VCaP (cell line): ENCODE measurements at regions not wholly inside any gene's neighbourhood (a gene's known extent, or its start where the extent isn't known, plus 50 kb on each side); places are given as distances from the start of the nearest gene placed in this dataset.
"Not testable (repeated sequence)": the region's sequence is repeated elsewhere in the genome, so short reads cannot be mapped to it uniquely, and the experiment has no call there.

Experiments used
- H3K27ac ChIP-seq: fragments of 450-650 bp; 2 replicates; pipeline ENCODE4 v1.5.1; 2017
- TF ChIP-seq, protein P1 (sequence below): fragments of 450-650 bp; conservative IDR thresholded peaks from 2 replicates; pipeline ENCODE4 v1.5.1; 2017; ENCODE audit warnings: mild to moderate bottlenecking, moderate library complexity

DNA sequence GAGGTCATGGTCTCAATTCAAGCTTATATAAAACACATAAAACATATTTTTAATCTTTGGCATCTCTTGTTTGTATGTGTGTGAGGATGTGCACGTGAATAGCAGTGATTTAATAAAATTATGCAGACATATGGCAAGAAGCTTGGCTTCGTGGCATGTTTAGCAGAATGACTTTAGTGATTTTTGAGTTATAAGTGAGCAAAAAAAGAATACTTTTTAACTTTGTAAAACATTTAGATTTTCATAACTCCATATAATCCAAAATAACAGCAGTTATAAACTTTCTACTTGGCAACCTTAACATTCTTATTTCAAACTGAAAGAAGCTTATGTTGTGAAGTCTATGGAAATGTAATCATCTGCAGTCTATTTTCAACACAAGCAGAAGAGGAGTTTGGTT is 120.6 kb downstream of the SLITRK1 start:
- no peak overlapping the region for H3K27ac ChIP-seq
- TF ChIP-seq, protein P1, sequence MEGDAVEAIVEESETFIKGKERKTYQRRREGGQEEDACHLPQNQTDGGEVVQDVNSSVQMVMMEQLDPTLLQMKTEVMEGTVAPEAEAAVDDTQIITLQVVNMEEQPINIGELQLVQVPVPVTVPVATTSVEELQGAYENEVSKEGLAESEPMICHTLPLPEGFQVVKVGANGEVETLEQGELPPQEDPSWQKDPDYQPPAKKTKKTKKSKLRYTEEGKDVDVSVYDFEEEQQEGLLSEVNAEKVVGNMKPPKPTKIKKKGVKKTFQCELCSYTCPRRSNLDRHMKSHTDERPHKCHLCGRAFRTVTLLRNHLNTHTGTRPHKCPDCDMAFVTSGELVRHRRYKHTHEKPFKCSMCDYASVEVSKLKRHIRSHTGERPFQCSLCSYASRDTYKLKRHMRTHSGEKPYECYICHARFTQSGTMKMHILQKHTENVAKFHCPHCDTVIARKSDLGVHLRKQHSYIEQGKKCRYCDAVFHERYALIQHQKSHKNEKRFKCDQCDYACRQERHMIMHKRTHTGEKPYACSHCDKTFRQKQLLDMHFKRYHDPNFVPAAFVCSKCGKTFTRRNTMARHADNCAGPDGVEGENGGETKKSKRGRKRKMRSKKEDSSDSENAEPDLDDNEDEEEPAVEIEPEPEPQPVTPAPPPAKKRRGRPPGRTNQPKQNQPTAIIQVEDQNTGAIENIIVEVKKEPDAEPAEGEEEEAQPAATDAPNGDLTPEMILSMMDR, result no peak

DNA sequence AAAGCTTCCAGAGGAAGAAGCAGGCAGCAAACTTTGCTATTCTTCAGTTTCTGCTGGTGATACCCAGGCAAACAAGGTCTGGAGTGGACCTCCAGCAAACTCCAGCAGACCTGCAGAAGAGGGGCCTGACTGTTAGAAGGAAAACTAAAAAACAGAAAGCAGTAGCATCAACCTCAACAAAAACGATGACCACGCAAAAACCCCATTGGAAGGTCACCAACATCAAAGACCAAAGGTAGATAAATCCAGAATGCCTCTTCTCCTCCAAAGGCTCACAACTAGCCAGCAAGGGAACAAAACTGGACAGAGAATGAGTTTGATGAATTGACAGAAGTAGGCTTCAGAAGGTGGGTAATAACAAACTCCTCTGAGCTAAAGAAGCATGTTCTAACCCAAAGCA is 127.1 kb downstream of the SLITRK1 start:
- H3K27ac ChIP-seq, result not testable (repeated sequence)

- TF ChIP-seq, protein P1, result no peak
- no peak overlapping the region for H3K27ac ChIP-seq
Measured at GRCh38 chr13:83753912-83754624, 128.2 kb downstream of the SLITRK1 start.

DNA sequence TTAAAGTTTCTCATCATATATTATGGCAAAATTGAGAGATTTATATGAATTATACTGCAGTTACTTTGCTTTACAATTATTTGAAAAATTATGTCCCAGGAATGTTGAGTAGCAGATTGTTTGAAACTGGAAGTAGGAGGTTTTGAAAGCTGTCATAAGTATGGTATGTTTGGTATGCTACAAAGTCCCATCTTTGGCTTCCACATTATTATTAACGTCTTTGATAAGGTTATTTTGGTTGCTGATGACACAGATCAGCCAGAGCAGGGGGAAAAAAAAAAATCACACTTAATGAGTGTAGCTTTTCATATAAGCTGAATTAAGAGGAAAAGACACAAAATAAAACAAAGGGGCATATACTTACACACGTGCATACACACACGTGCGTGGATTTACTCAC is 130.1 kb downstream of the SLITRK1 start:
- TF ChIP-seq, protein P1, result no peak

DNA sequence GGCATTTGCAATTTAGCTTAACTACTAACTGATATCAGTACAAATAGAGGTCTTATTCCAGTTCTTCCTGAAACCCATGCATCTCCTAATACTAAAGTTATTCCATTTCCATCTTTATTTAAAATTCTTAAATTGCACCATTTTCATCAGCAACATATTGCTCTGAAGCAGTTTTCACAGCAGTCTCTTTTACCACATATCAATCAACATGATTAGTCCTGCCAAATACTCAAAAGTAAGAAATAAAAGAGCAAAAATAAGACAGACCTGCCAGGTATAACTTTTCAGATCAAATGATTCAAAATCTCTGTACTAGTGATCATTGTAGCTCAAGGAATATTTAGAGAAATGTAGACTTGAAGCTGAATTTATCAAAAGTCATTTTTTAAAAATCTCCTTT is 141.7 kb downstream of the SLITRK1 start:
- TF ChIP-seq, protein P1, result no peak
- H3K27ac ChIP-seq, result no peak overlapping the region

More for the DNA sequence above, 130.1 kb downstream of the SLITRK1 start:
- H3K27ac ChIP-seq, result no peak overlapping the region

DNA sequence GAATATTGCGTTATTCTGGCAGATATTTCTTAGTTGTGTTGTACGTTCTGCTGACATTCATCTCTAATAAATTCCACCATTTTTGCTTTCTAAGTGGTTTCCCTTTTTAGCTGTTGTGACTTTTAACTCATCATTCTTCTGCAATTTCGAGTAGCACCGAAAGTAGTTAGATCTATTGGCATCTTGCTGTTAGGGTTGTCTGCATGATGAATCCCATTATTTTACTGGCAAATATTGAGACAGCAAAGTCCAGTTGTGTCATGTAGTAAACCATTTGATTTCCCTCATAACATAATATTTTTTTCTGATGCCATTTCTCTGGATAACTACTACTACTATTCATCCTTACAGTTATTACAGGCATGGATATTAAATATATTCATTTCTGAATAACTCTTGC is 143.9 kb downstream of the SLITRK1 start:
- TF ChIP-seq, protein P1, result no peak
- no peak overlapping the region for H3K27ac ChIP-seq

DNA sequence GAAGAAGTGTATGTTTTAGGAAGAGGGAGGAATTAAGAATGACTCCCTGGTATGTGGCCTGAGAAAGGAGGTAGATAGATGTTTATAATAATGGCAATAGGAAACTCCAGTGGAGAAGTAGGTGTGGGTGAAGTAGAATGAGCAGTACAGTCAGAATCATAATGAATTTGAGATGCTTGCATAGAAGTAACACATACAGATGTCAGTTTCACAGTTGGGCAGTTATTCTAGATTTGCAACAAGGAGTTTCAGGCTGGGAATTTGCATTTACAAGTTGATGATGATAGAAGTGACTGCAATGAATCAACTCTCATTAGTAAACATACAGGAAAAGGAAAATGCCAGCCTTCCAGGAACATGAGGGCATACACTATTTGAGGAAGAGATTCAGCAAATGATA is 149.0 kb downstream of the SLITRK1 start:
- no peak overlapping the region for H3K27ac ChIP-seq
- TF ChIP-seq, protein P1, result no peak

GRCh38 chr13:83732755-83733154 is 149.5 kb downstream of the SLITRK1 start:
- H3K27ac ChIP-seq, result no peak overlapping the region; the same call in 1 of the 2 replicates
- TF ChIP-seq, protein P1, result no peak
